HEK293 (cell line): ENCODE measurements at regions not wholly inside any gene's neighbourhood (a gene's known extent, or its start where the extent isn't known, plus 50 kb on each side); places are given as distances from the start of the nearest gene placed in this dataset.

Experiments used
- CTCF ChIA-PET: fragments of 350-600 bp; formaldehyde crosslinking; extraction: SDS; loops from one replicate; lab custom pipeline; 2021; ENCODE audit warnings: antibody characterized with exemption; lab: Yijun Ruan, JAX
- POLR2A ChIA-PET: fragments of 300-600 bp; formaldehyde crosslinking; extraction: SDS; loops from one replicate; lab custom pipeline; 2020; ENCODE audit warnings: antibody characterized with exemption, inconsistent platforms; lab: Yijun Ruan, JAX
- H3K27ac ChIP-seq: fragments of 200-500 bp; sonication (Bioruptor generic); 2 replicates; pipeline ENCODE4 v1.5.1; 2014; ENCODE audit warnings: low read depth, low read length, control low read depth, inconsistent platforms; ENCODE audit errors: extremely low read depth
- H3K36me3 ChIP-seq, 2 experiments: fragments of 200-500 bp in 1 of 2; sonication (Bioruptor generic) in 1 of 2; 1 replicate in 1 of 2; 2 replicates in 1 of 2; pipeline ENCODE4 v1.5.1; 2014 to 2017; ENCODE audit warnings: inconsistent platforms in 2 of 2, low read length in 2 of 2; ENCODE audit not compliant: control insufficient read depth in 2 of 2, insufficient read depth in 1 of 2
- H3K4me1 ChIP-seq: fragments of 200-500 bp; sonication (Bioruptor generic); 2 replicates; pipeline ENCODE4 v1.5.1; 2014; ENCODE audit warnings: mild to moderate bottlenecking, low read length, inconsistent platforms; ENCODE audit not compliant: control insufficient read depth, insufficient read depth
- H3K4me3 ChIP-seq: 2 replicates; pipeline ENCODE4 v1.5.1; 2011; ENCODE audit warnings: low read depth, mild to moderate bottlenecking, control low read depth, low read length, moderate library complexity
- H3K9me3 ChIP-seq: fragments of 200-500 bp; sonication (Bioruptor generic); 2 replicates; pipeline ENCODE4 v1.5.1; 2014; ENCODE audit warnings: low read depth, low read length, inconsistent platforms; ENCODE audit not compliant: control insufficient read depth, insufficient read depth
- BCL11B ChIP-seq: fragments of 450-650 bp; formaldehyde crosslinking; IDR thresholded peaks from 2 replicates; pipeline ENCODE4 v1.5.1; 2016; ENCODE audit warnings: low read depth, missing biosample characterization, missing genetic modification characterization
- CTCF ChIP-seq: fragments of 450-650 bp; formaldehyde crosslinking; IDR thresholded peaks from 2 replicates; pipeline ENCODE4 v1.5.1; 2016; ENCODE audit warnings: missing biosample characterization, missing genetic modification characterization
- GFI1B ChIP-seq: fragments of 450-650 bp; formaldehyde crosslinking; IDR thresholded peaks from 2 replicates; pipeline ENCODE4 v1.5.1; 2016; ENCODE audit warnings: missing biosample characterization, missing genetic modification characterization
- HIC1 ChIP-seq: fragments of 450-650 bp; formaldehyde crosslinking; IDR thresholded peaks from 2 replicates; pipeline ENCODE4 v1.5.1; 2016; ENCODE audit warnings: missing biosample characterization, missing genetic modification characterization
- IKZF3 ChIP-seq: fragments of 450-650 bp; IDR thresholded peaks from 2 replicates; pipeline ENCODE4 v1.5.0; 2018; ENCODE audit warnings: missing biosample characterization, mild to moderate bottlenecking, missing genetic modification characterization, moderate library complexity
- MEIS1 ChIP-seq: sonication (generic); formaldehyde crosslinking; IDR thresholded peaks from 2 replicates; pipeline ENCODE4 v1.8.1; 2022; ENCODE audit warnings: missing genetic modification reagents, mild to moderate bottlenecking, borderline replicate concordance
- RBAK ChIP-seq: fragments of 450-650 bp; formaldehyde crosslinking; IDR thresholded peaks from 2 replicates; pipeline ENCODE4 v1.5.1; 2016; ENCODE audit warnings: missing biosample characterization, missing genetic modification characterization
- SETDB1 ChIP-seq: IDR thresholded peaks from one replicate; pipeline ENCODE4 v1.6.1; 2017; ENCODE audit warnings: mild to moderate bottlenecking, low read length, moderate library complexity, mixed read lengths; ENCODE audit not compliant: insufficient read length
- SP2 ChIP-seq: fragments of 450-650 bp; formaldehyde crosslinking; IDR thresholded peaks from 2 replicates; pipeline ENCODE4 v1.5.1; 2016; ENCODE audit warnings: missing biosample characterization, missing genetic modification characterization
- YY1 ChIP-seq: fragments of 450-650 bp; formaldehyde crosslinking; IDR thresholded peaks from 2 replicates; pipeline ENCODE4 v1.5.1; 2018; ENCODE audit warnings: missing biosample characterization, missing genetic modification characterization
- ZBTB49 ChIP-seq: fragments of 450-650 bp; formaldehyde crosslinking; IDR thresholded peaks from 2 replicates; pipeline ENCODE4 v1.5.1; 2016; ENCODE audit warnings: missing biosample characterization, missing genetic modification characterization, low read depth
- ZNF112 ChIP-seq: fragments of 450-650 bp; formaldehyde crosslinking; IDR thresholded peaks from 2 replicates; pipeline ENCODE4 v1.5.0; 2017; ENCODE audit warnings: missing biosample characterization, missing genetic modification characterization
- ZNF138 ChIP-seq: fragments of 450-650 bp; formaldehyde crosslinking; IDR thresholded peaks from 2 replicates; pipeline ENCODE4 v1.5.1; 2016; ENCODE audit warnings: missing biosample characterization, missing genetic modification characterization, borderline replicate concordance
- ZNF23 ChIP-seq: fragments of 450-650 bp; formaldehyde crosslinking; IDR thresholded peaks from 2 replicates; pipeline ENCODE4 v1.5.1; 2016; ENCODE audit warnings: missing biosample characterization, missing genetic modification characterization, borderline replicate concordance
- ZNF302 ChIP-seq: fragments of 450-650 bp; formaldehyde crosslinking; IDR thresholded peaks from 2 replicates; pipeline ENCODE4 v1.5.1; 2016; ENCODE audit warnings: missing biosample characterization, missing genetic modification characterization, low read depth
- ZNF354C ChIP-seq: fragments of 450-650 bp; formaldehyde crosslinking; IDR thresholded peaks from 2 replicates; pipeline ENCODE4 v1.5.1; 2016; ENCODE audit warnings: missing biosample characterization, missing genetic modification characterization, low read depth, borderline replicate concordance
- ZNF37A ChIP-seq: fragments of 450-650 bp; IDR thresholded peaks from 2 replicates; pipeline ENCODE4 v1.5.1; 2018; ENCODE audit warnings: missing biosample characterization, missing genetic modification characterization
- ZNF391 ChIP-seq: fragments of 450-650 bp; formaldehyde crosslinking; IDR thresholded peaks from 2 replicates; pipeline ENCODE4 v1.5.1; 2016; ENCODE audit warnings: low read depth, missing biosample characterization, missing genetic modification characterization, borderline replicate concordance
- ZNF433 ChIP-seq: fragments of 450-650 bp; formaldehyde crosslinking; IDR thresholded peaks from 2 replicates; pipeline ENCODE4 v1.5.1; 2016; ENCODE audit warnings: missing biosample characterization, missing genetic modification characterization, low read depth
- ZNF555 ChIP-seq: fragments of 450-650 bp; formaldehyde crosslinking; conservative IDR thresholded peaks from 2 replicates; pipeline ENCODE4 v1.5.1; 2017; ENCODE audit warnings: missing biosample characterization, mild to moderate bottlenecking, missing genetic modification characterization, inconsistent platforms
- ZNF580 ChIP-seq: fragments of 450-650 bp; formaldehyde crosslinking; IDR thresholded peaks from 2 replicates; pipeline ENCODE4 v1.5.1; 2016; ENCODE audit warnings: missing biosample characterization, missing genetic modification characterization

- no peak overlapping the region for H3K4me3 ChIP-seq
- ChIA-PET POLR2A (no interaction called here), CTCF (no interaction called here)
- no peak overlapping the region for H3K27ac ChIP-seq
- no peaks in the 10 kb centered on the region for H3K4me1 ChIP-seq
- no peaks in the 10 kb centered on the region for H3K36me3 ChIP-seq
- H3K9me3 ChIP-seq: no peaks in the 10 kb centered on the region
- TF ChIP-seq GFI1B (no peak), ZNF580 (no peak), ZNF112 (tag by site-specific recombination) (no peak), YY1 (tag by site-specific recombination) (no peak), ZNF302 (tag by site-specific recombination) (no peak), SP2 (tag by site-specific recombination) (no peak), ZNF391 (tag by site-specific recombination) (no peak), ZNF138 (no peak), BCL11B (tag by site-specific recombination) (no peak), ZNF555 (no peak)
Observed at GRCh38 chr1:103170609-103171008, 62.3 kb upstream of the COL11A1 start.

GRCh38 chr1:103162360-103162759 is 54.0 kb upstream of the COL11A1 start:
- no peak overlapping the region for H3K4me3 ChIP-seq
- ChIA-PET POLR2A (interaction anchor here (0.7 kb wide), 1 partner anchor 102 kb away, joined by 3 read pairs; no protein-coding TSS in a partner anchor), CTCF (no interaction called here)
- H3K36me3 ChIP-seq: no peaks in the 10 kb centered on the region
- no peak overlapping the region for H3K27ac ChIP-seq
- H3K9me3 ChIP-seq: no peaks in the 10 kb centered on the region
- no peaks in the 10 kb centered on the region for H3K4me1 ChIP-seq
- TF ChIP-seq MEIS1 (CRISPR knock-in tag) (no peak), RBAK (no peak), IKZF3 (no peak), SETDB1 (no peak), ZNF23 (tag by site-specific recombination) (no peak), CTCF (tag by site-specific recombination) (no peak), ZBTB49 (tag by site-specific recombination) (no peak), ZNF354C (tag by site-specific recombination) (no peak), ZNF37A (tag by site-specific recombination) (no peak), HIC1 (tag by site-specific recombination) (no peak), ZNF433 (tag by site-specific recombination) (no peak)
